Anterior cingulate cortex (tissue), 58 donors: ENCODE measurements at regions not wholly inside any gene's neighbourhood (a gene's known extent, or its start where the extent isn't known, plus 50 kb on each side); places are given as distances from the start of the nearest gene placed in this dataset.
"Not testable (repeated sequence)": the region's sequence is repeated elsewhere in the genome, so short reads cannot be mapped to it uniquely, and the experiment has no call there.

Source experiments
- DNase-seq, 58 donors: peaks; one replicate each; lab custom pipeline; 2025; lab: John Stamatoyannopoulos, UW

- DNase-seq: not testable (repeated sequence)
Measured at GRCh38 chrY:6685783-6686389, 224.6 kb upstream of the TBL1Y start.

- not testable (repeated sequence) for DNase-seq
Measured at GRCh38 chrY:6701558-6702161, 208.8 kb upstream of the TBL1Y start.

GRCh38 chrY:6721443-6721842 lies 189.1 kb upstream of the TBL1Y start:
- not testable (repeated sequence) for DNase-seq

- DNase-seq: not testable (repeated sequence)
Measured at GRCh38 chrY:6747210-6747609, 163.3 kb upstream of the TBL1Y start.

GRCh38 chrY:6782334-6782733 lies 128.2 kb upstream of the TBL1Y start:
- DNase-seq: no peak

- no peak for DNase-seq
Measured at GRCh38 chrY:6786960-6787359, 123.5 kb upstream of the TBL1Y start.

- peak in 1 of 58 donors; percentile 0 for DNase-seq
Measured at GRCh38 chrY:6811633-6812032, 98.9 kb upstream of the TBL1Y start.
